ENCODE measurements at regions not wholly inside any gene's neighbourhood (a gene's known extent, or its start where the extent isn't known, plus 50 kb on each side); places are given as distances from the start of the nearest gene placed in this dataset.

- no peaks in the 10 kb centered on the region for H3K4me1 ChIP-seq (replicated peaks)
- no peaks in the 10 kb centered on the region for H3K27me3 ChIP-seq (replicated peaks)
- H3K9me3 ChIP-seq (replicated peaks) = no peaks in the 10 kb centered on the region; the same call in 1 of the 2 replicates
- no peak overlapping the region for H3K4me3 ChIP-seq
- no peaks in the 10 kb centered on the region for H3K36me3 ChIP-seq
- DNase-seq (ENCODE audit: low read depth in 1 of 2, low spot score in 2 of 2) = no peak
- no peak overlapping the region for H3K27ac ChIP-seq
These were observed 348.1 kb downstream of the RNF144A start for GRCh38 chr2:7265286-7265685.

DNA sequence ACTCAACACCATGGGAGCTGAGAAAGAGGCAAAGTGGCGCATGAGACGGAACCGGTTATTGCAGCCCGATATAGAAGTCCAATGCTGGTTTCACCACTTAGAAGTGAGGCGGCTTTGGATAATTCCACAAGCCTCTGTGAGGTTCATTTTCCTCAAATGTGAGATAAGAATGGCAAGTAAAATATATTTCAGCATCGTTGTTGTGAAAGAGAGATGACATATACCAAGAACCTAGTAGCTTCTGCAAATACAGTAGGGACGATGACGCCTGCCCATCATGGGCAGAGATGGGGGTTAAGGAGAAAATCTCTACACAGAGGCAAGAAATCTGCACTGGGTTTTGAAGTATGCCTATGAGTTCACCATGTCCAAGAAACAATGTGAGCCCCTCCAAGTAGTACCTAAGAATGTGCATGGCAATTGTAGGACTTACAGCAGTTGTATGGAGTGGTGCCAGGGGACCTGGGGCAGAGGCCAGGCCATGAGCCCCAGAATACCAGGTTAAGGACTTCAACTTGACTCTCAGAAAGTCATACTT, 352.0 kb downstream of the RNF144A start:
- H3K4me1 ChIP-seq (replicated peaks) = no peaks in the 10 kb centered on the region
- no peaks in the 10 kb centered on the region for H3K36me3 ChIP-seq
- H3K27ac ChIP-seq = no peak overlapping the region
- DNase-seq (ENCODE audit: low read depth in 1 of 2, low spot score in 2 of 2) = no peak
- H3K4me3 ChIP-seq = no peak overlapping the region
- no peaks in the 10 kb centered on the region for H3K27me3 ChIP-seq (replicated peaks)
- no peaks in the 10 kb centered on the region for H3K9me3 ChIP-seq (replicated peaks)

DNA sequence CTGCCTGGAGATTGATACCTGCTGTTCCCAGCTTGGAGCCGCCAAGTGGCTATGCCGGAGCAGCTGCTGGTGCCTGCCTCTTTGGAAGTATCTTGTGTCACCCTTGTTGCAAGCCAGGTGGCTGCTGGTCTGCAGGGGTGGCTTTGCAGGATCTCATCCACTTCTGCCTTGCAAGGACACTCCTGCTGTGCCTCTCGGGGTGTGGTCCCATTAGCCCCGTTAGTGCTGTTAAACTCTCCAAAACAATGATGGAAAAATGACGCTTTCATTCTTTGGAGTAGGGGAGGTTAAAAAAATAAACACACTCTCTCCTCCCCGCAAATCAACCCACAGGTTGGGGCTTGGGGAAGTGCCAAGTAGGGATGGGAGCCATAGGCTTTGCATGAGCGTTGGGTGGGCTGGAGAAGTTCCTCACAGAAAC, 352.8 kb downstream of the RNF144A start:
- Histone ChIP-seq H3K9me3 (replicated peaks) (no peaks in the 10 kb centered on the region), H3K4me1 (replicated peaks) (no peaks in the 10 kb centered on the region), H3K27ac (no peak overlapping the region), H3K36me3 (no peaks in the 10 kb centered on the region), H3K4me3 (no peak overlapping the region), H3K27me3 (replicated peaks) (no peaks in the 10 kb centered on the region)
- peak in 1 of 2 experiments; percentile 20 for DNase-seq (ENCODE audit: low read depth in 1 of 2, low spot score in 2 of 2)

- H3K4me1 ChIP-seq (replicated peaks) = no peaks in the 10 kb centered on the region
- no peak for DNase-seq (ENCODE audit: low read depth in 1 of 2, low spot score in 2 of 2)
These were observed 355.0 kb downstream of the RNF144A start for GRCh38 chr2:7272210-7272609.

DNA sequence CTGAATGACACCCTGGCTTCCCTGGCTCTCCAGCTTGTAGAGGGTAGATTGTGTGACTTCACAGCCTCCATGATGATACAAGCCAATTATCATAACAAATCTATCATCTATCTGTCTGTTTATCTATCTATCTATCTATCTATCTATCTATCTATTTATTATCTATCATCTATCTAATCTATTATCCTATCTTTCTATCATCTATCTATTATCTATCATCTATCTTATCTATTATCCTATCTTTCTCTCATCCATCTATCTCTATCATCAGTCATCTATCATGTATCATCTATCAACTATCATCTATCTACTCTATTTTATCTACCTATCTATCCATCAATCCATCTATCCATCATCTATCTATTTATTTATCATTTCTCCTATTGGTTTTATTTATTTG, 361.8 kb downstream of the RNF144A start:
- Histone ChIP-seq H3K27me3 (replicated peaks) (no peaks in the 10 kb centered on the region), H3K4me3 (no peak overlapping the region), H3K9me3 (replicated peaks) (no peaks in the 10 kb centered on the region), H3K27ac (no peak overlapping the region), H3K4me1 (replicated peaks) (no peaks in the 10 kb centered on the region), H3K36me3 (no peaks in the 10 kb centered on the region)
- DNase-seq (ENCODE audit: low read depth in 1 of 2, low spot score in 2 of 2) = no peak

More at GRCh38 chr2:7272210-7272609, 355.0 kb downstream of the RNF144A start:
- Histone ChIP-seq H3K4me3 (no peak overlapping the region), H3K27me3 (replicated peaks) (no peaks in the 10 kb centered on the region), H3K36me3 (no peaks in the 10 kb centered on the region), H3K9me3 (replicated peaks) (no peaks in the 10 kb centered on the region), H3K27ac (no peak overlapping the region)

DNA sequence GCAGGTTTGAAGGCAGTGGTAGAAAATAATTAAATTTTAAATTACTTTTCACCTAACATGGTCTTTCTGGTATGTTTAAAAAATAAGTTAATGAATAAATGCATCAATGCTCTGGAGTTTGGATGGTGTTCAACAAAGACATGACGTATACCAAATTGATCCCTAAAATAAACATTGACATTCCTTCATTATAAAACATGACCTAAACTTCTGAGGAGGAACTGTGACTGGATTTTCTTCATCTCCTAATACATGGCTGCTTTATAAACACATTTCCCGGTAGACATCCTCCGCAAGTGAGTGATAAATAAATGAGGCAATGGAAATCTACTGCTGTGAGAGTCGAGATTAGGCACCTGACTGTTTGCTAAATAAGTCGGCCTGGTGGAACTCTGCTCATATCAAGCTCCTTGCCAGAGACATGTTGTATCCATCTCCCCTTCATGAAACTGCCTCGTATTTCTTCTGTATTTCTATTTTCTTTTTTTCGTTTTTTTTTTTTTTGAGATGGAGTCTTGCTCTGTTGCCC, 362.3 kb downstream of the RNF144A start:
- no peaks in the 10 kb centered on the region for H3K27me3 ChIP-seq (replicated peaks)
- no peaks in the 10 kb centered on the region for H3K9me3 ChIP-seq (replicated peaks)
- H3K36me3 ChIP-seq = no peaks in the 10 kb centered on the region
- DNase-seq (ENCODE audit: low read depth in 1 of 2, low spot score in 2 of 2) = no peak
- H3K4me3 ChIP-seq = no peak overlapping the region
- H3K4me1 ChIP-seq (replicated peaks) = no peaks in the 10 kb centered on the region
- no peak overlapping the region for H3K27ac ChIP-seq

DNA sequence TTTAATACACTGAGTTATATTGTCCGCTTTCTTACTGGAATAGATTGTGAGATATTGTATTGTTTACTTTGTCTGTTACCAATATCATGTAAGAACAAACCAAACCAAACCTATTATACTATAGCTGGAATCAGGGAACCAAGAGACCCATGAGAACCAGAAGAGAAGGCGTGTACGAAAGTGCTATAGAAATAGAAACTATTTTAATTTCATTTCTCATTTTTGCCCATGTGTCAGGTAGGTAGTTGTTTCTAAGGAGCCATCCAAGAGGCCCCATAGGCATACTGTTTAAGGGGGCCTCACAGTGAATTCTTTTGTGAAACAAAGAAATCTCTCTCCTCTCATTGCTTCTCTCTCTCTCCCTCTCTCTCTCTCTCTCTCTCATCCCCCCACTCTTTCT, 363.6 kb downstream of the RNF144A start:
- Histone ChIP-seq H3K27me3 (replicated peaks) (no peaks in the 10 kb centered on the region), H3K4me3 (no peak overlapping the region), H3K27ac (no peak overlapping the region), H3K36me3 (no peaks in the 10 kb centered on the region), H3K9me3 (replicated peaks) (no peaks in the 10 kb centered on the region), H3K4me1 (replicated peaks) (no peaks in the 10 kb centered on the region)
- no peak for DNase-seq (ENCODE audit: low read depth in 1 of 2, low spot score in 2 of 2)

DNA sequence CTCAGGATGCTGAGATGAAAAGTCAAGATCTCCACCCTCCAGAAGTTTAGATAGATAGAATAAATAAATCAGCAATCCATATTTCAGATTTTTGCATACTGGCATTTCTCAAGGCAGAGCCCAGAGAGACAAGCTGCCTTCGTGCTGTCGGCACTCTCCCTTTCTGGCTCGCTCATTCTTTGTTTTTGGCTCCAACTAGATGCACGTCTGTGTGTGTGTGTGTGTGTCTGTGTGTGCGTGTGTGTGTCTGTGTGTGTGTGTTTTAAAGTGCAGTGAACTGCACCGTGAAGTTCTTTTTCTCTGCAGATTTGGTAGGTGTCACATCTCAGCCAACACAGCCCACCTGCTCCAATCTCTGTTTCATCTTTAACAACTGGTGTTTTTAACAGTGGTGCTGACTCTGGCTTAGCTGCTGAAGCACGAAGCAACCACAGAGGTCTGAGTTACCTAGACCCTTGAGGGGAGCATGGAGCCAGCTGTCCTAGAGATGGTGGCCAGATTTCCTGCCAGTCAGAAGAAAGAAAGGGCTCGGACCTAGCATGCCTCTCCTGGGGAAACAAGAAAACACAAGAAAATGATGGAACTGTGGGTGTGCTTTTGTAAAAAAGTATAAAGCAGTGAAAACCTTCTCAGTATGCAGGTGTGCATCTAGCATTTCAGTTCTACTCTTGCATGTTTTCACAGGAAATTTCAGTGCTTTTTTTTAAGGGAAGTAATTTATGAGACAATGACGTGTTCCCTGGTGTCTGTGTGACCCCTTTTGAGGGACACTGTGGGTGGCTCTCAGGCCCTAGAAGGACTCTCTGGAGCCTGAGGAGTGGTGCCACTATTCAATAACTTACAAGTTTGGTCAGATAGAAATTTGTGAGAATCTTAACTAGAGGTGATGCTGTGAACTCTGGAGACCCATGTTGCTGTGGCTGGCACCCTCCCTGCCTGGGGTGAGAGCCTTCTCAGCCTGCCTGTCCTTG, 364.3 kb downstream of the RNF144A start:
- no peak for DNase-seq (ENCODE audit: low read depth in 1 of 2, low spot score in 2 of 2)
- Histone ChIP-seq H3K27ac (no peak overlapping the region), H3K27me3 (replicated peaks) (no peaks in the 10 kb centered on the region)

GRCh38 chr2:7286120-7286519, 368.9 kb downstream of the RNF144A start:
- H3K4me3 ChIP-seq = no peak overlapping the region
- no peaks in the 10 kb centered on the region for H3K36me3 ChIP-seq
- no peak overlapping the region for H3K27ac ChIP-seq
- H3K4me1 ChIP-seq (replicated peaks) = no peaks in the 10 kb centered on the region
- no peak for DNase-seq (ENCODE audit: low read depth in 1 of 2, low spot score in 2 of 2)
- H3K9me3 ChIP-seq (replicated peaks) = no peaks in the 10 kb centered on the region
- H3K27me3 ChIP-seq (replicated peaks) = no peaks in the 10 kb centered on the region

More for the DNA sequence above, 364.3 kb downstream of the RNF144A start:
- H3K9me3 ChIP-seq (replicated peaks) = no peaks in the 10 kb centered on the region
- no peaks in the 10 kb centered on the region for H3K4me1 ChIP-seq (replicated peaks)
- H3K4me3 ChIP-seq = no peak overlapping the region
- no peaks in the 10 kb centered on the region for H3K36me3 ChIP-seq

- no peaks in the 10 kb centered on the region for H3K27me3 ChIP-seq (replicated peaks)
- H3K36me3 ChIP-seq = no peaks in the 10 kb centered on the region
- no peak overlapping the region for H3K4me3 ChIP-seq
- no peak overlapping the region for H3K27ac ChIP-seq
- DNase-seq (ENCODE audit: low read depth in 1 of 2, low spot score in 2 of 2) = no peak
- no peaks in the 10 kb centered on the region for H3K9me3 ChIP-seq (replicated peaks)
- no peaks in the 10 kb centered on the region for H3K4me1 ChIP-seq (replicated peaks)
These were observed 371.3 kb downstream of the RNF144A start for GRCh38 chr2:7288484-7288883.

DNA sequence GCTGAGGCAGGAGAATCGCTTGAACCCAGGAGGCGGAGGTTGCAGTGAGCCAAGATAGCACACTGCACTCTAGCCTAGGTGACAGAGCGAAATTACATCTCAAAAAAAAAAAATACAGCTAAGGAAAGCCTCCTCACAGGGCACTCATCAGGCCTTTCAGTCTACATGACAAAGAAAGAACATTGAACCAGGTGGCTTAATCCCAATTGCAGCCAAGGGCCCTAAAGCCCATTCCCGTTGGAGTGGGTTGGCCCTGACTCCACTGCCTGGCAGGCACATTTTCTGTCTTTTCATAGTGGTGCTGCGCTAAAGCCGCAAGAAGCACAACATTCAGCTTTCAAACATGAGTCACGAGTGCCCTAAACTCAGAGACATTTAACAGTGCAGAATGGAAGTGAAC, 372.5 kb downstream of the RNF144A start:
- H3K9me3 ChIP-seq (replicated peaks) = no peaks in the 10 kb centered on the region
- no peak for DNase-seq (ENCODE audit: low read depth in 1 of 2, low spot score in 2 of 2)
- H3K27ac ChIP-seq = no peak overlapping the region
- no peaks in the 10 kb centered on the region for H3K4me1 ChIP-seq (replicated peaks)
- H3K27me3 ChIP-seq (replicated peaks) = no peaks in the 10 kb centered on the region
- no peaks in the 10 kb centered on the region for H3K36me3 ChIP-seq
- H3K4me3 ChIP-seq = no peak overlapping the region

DNA sequence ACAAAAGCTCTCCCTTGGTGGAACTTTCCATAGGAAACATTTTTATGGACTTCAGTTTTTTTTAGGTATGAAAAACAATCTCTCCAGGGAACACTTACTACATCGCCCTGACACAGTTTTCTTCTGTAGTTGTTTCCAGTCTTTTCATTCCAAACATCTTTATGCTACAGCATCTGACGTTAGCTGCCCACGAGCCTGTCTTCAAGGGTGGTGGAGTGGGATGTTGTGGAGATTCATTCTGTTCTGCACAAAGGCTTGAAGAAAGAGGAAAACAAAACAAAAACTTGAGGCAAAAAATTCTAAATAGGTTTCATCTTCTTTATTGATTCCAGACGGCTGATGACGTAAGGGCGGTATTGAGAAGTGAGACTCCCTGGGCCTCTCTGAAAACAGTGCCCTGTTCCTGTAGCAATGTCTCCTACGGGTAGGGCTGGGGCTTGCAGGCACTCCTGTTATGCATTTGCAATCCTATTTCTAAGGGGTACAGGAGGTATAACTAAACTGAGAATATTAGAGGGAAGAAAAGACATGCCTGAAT, 375.0 kb downstream of the RNF144A start:
- no peak for DNase-seq (ENCODE audit: low read depth in 1 of 2, low spot score in 2 of 2)
- H3K4me1 ChIP-seq (replicated peaks) = no peaks in the 10 kb centered on the region
- H3K27me3 ChIP-seq (replicated peaks) = no peaks in the 10 kb centered on the region; the same call in 1 of the 2 replicates
- no peaks in the 10 kb centered on the region for H3K9me3 ChIP-seq (replicated peaks)
- H3K36me3 ChIP-seq = no peaks in the 10 kb centered on the region
- no peak overlapping the region for H3K27ac ChIP-seq
- H3K4me3 ChIP-seq = no peak overlapping the region

- H3K4me1 ChIP-seq (replicated peaks) = no peaks in the 10 kb centered on the region
- no peaks in the 10 kb centered on the region for H3K36me3 ChIP-seq
- no peak overlapping the region for H3K27ac ChIP-seq
- H3K27me3 ChIP-seq (replicated peaks) = no peaks in the 10 kb centered on the region
- DNase-seq (ENCODE audit: low read depth in 1 of 2, low spot score in 2 of 2) = no peak
- H3K9me3 ChIP-seq (replicated peaks) = no peaks in the 10 kb centered on the region
- no peak overlapping the region for H3K4me3 ChIP-seq
These were observed 392.4 kb downstream of the RNF144A start for GRCh38 chr2:7309582-7309981.

GRCh38 chr2:7324706-7325105, 407.5 kb downstream of the RNF144A start:
- no peak for DNase-seq (ENCODE audit: low read depth in 1 of 2, low spot score in 2 of 2)
- Histone ChIP-seq H3K9me3 (replicated peaks) (no peaks in the 10 kb centered on the region), H3K27me3 (replicated peaks) (no peaks in the 10 kb centered on the region), H3K4me1 (replicated peaks) (no peaks in the 10 kb centered on the region), H3K4me3 (no peak overlapping the region), H3K27ac (no peak overlapping the region), H3K36me3 (no peaks in the 10 kb centered on the region)

Measured in SJSA1 (cell line).